GM18907 (cell line): ENCODE measurements at regions not wholly inside any gene's neighbourhood (a gene's known extent, or its start where the extent isn't known, plus 50 kb on each side); places are given as distances from the start of the nearest gene placed in this dataset.
"Not testable (repeated sequence)": the region's sequence is repeated elsewhere in the genome, so short reads cannot be mapped to it uniquely, and the experiment has no call there.

Experiments
- ATAC-seq: cut with Tn5 transposase; IDR thresholded peaks from one replicate; pipeline ENCODE4 v1.9.1; 2021; ENCODE audit warnings: mild to moderate bottlenecking, moderate library complexity; ENCODE audit not compliant: unreplicated experiment

DNA sequence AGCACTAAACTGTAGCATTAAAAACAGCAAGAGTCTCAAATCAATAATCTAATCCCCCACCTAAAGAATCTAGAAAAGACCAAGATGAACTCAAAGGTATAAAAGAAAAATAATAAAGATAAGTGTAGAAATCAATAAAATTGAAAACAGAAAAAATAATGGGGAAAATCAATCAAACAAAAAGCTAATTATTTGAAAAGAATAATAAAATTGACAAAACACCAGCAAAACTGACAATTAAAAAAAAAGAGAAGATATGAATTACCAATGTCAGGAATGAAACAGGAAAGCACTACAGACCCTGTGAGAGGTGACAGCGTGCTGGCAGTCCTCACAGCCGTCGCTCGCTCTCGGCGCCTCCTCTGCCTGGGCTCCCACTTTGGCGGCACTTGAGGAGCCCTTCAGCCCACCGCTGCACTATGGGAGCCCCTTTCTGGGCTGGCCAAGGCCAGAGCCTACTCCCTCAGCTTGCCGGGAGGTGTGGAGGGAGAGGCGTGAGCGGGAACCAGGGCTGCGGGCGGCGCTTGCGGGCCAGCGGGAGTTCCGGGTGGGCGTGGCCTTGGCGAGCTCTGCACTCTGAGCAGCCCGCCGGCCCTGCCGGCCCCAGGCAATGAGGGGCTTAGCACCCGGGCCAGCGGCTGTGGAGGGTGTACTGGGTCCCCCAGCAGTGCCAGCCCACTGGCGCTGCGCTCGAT, 105.3 kb upstream of the HEY2 start:
- not testable (repeated sequence) for ATAC-seq

DNA sequence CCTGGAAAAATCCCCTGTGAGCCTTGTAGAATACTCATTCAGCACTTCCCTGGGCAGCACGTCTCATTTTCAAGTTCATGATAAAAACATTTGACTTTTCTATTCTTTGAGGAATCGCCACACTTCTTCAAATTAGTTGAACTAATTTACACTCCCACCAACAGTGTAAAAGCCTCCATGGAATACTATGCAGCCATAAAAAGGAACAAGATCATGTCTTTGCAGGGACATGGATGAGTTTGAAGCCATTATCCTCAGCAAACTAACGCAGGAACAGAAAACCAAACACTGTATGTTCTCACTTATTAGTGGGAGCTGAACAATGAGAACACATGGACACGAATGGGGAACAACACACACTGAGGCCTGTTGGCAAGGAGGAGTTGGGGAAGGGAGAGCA, 102.0 kb upstream of the HEY2 start:
- no peak for ATAC-seq

DNA sequence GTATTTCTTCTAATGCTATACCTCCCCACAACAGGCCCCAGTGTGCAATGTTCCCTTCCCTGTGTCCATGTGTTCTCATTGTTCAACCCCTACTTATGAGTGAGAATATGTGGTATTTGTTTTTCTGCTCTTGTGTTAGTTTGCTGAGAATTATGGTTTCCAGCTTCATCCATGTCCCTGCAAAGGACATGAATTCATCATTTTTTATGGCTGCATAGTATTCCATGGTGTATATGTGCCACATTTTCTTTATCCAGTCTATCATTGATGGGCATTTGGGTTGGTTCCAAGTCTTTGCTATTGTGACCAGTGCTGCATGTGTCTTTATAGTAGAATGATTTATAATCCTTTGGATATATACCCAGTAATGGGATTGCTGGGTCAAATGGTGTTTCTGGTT, 95.7 kb upstream of the HEY2 start:
- ATAC-seq, result not testable (repeated sequence)

DNA sequence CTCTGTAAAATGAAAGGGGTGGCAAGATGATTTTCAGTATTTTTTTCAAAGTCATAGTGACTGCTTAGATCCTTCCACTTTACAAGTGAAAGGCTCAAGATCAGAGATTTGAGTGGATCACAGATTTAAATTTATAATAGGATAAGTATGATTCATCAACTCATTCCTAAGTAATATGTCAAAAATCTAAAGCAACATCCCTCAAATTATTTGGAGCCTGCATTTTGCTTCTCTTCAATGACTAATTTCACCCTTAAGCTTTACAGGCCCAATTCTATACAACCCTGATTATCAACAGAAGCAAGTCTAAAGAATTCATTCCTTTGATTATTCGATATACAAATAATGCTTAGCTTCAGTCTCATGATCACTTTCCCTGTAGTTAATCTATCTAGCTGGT, 93.9 kb upstream of the HEY2 start:
- ATAC-seq, result no peak

DNA sequence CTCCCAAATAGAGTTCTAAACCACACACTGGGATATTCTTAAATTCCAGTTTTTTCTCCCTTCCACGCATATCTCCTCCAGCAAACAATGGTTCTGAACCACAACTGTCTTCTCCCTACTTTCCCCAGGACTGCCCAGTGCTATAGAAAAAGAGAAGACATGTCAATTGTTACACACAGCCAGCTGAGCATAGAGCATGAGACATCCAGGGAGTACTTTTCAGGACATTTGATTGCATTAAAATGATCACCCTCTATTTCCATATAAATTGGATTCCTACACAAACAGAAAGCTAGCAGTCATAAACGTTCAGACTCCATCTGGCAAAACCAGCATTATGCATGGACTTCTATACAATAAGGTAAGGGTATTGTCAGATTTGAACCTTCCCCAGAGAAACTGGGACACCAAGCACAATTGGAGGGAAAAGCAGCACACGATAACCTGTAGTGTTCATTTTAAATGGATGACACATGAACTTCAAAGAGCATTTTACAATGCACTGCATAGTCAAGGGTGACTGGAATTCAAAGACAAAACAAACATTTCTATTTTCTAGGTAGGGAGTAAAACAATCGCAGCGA, 93.1 kb upstream of the HEY2 start:
- ATAC-seq, result no peak

DNA sequence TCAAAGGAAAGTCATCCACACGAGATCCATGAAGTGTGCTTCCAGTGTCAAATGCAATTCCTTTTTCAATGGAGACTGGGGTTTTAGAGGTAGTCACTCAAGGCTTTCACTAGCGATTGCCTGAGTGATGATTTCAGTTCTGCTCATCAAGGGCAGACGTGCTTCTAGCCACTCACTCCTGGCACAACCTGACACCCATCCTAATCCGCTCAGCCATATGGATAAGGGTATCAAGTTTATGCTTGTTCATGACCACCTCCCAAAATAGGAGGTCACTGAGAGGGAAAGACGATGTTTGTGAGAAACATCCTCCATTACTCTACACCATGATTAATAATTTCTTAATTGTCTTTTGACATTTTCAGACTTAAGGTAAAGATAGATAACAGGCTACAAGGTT, 91.3 kb upstream of the HEY2 start:
- ATAC-seq, result no peak

DNA sequence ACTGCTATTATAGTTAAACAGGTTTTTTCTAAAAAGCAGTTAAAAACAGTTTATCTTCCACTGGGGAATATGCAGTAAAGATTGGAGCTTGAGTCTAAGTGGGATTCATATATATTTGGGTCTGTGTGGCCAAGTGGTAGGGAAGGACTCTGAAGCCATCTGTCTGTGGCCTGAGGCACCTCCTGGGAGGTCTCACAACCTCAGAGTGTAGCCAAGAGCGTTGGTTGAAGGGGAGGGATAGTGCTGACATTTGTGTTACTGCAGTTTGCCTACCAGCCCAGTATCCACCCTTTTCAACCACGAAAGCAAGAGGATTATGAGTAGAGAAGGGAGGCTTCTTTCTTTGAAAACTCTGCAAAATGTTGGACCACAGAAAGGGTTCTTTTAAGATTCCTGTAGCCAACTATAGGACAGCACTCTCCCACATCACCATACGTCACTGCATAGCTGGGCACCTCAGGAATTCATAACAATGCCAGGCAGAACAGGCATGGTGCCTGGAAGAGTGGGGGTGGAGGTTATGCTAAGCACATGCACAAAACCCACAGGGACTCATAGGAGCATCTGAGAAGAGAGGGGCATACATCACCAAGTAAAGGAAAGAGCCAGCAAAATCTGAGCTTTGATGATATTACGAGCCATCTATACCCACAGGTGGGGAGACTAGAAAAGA, 90.5 kb upstream of the HEY2 start:
- ATAC-seq, result no peak

DNA sequence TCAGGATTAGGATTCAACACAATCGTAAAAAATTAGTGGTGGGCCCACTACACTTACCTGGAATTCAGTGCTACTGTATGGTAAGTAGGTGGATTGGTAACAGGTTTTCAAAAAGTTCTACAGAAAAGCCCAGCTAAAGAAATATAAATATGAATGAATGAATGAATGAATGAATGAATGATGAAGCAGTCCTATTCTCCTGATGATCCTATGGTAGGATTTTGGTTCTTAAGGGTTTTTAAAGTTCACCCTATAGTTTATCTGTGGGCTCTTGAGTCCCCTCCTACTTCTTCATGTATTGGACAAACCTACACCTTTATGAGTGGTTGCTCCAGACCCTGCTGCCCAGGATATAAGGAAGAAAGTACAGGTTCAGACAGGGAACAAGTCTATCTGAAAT, 89.5 kb upstream of the HEY2 start:
- no peak for ATAC-seq

DNA sequence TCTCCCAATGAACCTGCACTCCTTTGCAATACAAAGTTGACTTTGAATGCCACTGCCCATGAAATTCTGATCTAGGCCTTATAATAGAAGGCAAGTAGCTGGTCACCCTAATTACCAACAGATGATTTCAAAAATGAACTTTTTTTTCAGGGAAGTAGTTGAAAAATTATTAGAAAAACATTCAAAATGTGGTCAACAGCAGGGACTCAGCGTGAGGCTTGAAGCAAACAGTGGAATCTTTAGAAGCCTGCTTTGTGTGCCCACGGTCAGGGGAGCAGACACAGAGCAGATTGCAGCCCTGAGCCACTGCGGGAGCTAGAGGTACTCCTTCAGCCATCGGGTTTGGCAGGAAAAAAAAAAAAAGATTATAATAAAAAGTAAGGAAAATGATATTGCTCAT, 87.1 kb upstream of the HEY2 start:
- ATAC-seq, result no peak

DNA sequence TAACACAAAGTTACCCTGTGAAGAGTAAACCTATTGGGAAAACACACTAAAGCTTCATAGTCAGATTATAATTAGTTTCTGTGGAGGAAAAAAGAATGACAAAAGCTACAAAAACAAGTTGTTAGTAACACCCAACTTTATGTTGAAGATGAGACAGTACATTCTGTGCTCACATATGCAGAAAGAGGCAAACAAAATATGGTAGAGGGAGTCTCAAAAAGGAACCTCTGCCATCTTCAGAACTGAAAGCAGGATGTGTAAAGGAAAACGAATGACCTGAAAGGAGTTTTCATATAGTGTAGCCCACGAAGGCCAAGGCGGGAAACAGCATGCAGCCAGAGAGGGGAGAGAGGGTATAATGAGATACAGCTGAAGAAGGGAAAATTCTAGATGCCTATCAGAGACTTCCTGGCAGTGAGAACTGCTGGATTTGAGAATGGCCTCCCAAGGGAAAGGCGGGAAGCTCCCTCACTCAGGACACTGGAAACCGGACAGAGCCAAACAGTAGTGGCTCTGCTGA, 84.1 kb upstream of the HEY2 start:
- ATAC-seq, result no peak

DNA sequence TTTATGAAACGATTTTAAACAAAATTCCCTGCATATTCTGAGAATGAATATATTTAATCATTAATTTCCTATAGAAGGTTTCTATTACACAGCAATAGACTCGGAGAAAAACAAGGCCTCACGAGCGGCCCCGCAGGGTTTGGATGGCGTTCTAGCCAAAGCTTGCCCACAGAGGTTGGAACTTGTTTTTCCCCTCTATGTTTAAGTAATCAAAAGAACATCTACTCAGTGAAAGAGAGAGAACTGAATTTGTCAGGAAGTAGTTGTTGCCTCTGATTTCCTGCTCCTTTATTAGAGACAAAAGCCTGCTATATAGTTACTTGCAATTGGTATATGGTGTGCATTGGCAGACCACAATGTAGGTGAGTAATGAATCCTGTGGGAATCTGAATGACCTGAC, 82.1 kb upstream of the HEY2 start:
- ATAC-seq, result no peak

DNA sequence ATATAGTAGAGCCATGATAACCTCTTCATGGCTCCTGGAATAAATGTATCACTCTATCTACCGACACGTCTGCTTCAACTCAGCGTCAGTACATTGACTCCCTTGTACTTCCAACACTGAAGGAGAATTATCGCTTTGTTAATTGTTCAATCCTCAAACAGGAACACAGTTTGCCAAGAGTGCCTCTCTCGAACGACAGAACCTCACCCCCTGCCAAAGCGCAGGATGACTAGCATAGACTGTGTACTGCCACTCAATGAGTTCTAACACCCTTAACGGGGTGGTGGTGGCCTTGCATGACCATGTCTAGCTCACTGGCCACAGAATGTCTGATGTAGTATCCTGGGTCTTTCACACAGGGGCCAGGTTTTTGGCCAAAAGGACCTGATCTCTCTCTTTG, 81.4 kb upstream of the HEY2 start:
- no peak for ATAC-seq

DNA sequence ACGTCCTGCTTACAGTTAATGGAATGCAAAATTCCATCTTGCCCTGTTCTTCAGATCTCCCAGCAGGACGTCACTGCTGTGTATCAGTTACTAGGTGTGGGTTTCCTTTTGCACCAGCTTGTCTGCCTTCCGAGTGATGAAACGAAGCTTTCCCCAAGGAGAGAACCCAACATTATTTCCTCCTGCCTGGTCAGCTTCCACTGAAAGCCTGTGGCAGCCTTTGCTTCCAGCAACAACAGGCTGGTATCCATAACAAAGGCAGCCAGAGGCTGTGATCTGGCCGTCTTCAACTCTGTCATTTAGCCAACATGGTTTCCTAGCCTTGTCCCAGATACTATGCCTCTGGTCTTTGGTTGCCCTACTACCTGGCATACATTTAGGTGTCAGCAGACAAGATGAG, 78.9 kb upstream of the HEY2 start:
- no peak for ATAC-seq

DNA sequence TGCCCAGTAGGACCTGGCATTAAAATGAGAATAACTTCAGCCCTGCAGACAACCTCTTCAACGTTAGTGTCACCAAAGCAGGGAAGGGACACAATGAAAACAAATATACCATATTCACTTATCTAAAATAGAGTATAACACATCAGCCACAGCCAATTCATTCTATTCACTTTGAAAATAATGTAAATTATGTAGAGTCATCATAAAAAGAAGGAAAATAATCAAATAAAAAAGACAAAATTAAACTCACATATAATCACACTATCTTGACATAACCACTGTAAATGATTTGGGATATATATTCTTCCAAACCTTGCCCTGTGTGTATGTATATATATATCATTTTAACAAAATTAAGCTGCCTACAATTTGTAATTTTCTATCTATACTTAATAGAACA, 78.1 kb upstream of the HEY2 start:
- ATAC-seq, result no peak

DNA sequence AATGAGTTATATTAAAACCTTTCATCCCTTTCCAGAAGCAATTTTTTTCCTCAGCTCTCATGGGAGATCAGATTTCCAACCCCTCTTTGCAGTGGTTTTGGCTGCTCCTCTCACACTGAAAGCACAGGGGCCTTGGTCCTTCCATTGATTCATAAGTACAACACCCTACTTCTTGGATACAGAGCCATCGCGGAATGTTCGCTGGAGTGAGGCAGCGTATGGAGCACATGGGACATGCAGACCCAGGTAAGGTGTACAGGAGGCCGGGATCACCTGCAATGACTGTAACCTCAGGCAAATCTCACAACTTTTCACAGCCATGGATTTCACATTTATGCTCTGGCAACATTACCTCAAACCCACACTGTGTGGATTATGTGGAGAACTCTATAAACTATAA, 75.2 kb upstream of the HEY2 start:
- ATAC-seq, result no peak

DNA sequence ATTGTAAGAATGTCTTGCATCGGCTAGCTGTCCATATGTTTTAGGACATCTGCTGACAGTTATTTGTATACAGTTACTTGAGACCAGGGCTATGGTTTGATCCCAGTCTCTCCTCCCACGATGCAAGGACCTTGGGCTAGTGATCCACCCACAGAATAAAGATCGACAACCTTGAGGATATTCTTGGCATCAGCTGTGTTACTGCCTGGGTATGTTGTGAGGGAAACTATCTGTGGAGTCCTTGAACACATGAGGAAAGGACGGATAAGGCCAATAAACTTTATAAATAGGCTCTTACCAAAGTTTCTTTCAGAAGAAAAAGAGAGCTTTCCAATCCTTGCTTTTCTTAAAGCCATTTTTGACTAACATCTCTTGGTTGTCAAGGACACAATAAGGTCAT, 70.8 kb upstream of the HEY2 start:
- no peak for ATAC-seq

DNA sequence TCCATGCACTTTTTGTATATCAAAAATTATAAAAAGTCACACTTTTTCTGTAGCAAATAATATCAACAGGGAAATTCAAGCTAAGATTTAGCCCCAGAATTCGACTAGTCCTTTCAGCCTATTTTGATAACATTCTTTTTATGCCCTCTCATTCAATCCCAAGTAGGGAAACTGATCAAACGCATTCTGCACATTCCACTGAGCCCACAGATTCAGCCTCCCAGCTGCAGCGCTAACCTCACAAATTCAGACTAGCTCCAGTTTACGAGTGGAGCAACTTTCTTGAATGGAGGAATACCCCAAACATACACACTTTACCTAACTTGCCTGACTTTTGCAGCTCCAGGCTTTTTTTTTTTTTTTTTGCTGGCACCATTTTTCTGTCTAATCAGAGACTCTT, 70.3 kb upstream of the HEY2 start:
- ATAC-seq, result no peak

DNA sequence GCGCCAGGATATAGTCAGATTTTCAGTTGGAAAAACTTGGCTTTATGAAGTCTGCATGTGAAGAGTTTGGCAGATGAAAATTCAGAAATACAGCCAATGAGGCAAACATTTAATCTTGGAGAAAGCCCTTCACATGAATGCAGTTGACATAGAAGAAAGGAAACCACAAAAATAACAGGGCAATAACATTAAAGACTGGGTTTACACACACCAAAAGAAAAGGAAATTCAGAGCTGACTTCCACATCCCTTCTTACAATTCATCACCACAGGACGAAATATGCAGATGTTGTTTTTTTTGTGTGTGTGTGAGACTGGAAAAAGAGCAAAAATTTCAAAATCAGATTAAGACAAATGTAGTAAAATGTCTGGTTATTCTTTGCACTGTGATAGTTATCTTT, 69.8 kb upstream of the HEY2 start:
- no peak for ATAC-seq

DNA sequence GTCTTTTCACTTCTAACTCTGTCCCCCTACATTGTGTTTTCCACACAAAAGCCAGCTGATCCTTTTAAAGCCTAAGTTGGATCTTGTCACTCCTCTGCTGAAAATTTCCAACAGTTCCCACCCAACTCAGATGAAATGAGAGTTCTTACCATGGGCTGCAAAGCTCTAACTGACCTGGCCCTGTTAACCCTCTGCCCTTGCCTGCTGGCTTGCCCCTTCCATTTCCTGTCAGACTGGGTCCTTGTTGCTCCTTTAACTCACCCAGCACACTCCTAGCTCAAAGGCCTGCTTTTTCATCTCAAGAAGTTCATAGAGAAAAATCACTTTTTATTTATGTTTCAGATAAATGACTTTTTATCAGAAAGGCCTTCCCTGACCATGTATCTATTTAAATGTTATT, 66.5 kb upstream of the HEY2 start:
- ATAC-seq, result no peak

DNA sequence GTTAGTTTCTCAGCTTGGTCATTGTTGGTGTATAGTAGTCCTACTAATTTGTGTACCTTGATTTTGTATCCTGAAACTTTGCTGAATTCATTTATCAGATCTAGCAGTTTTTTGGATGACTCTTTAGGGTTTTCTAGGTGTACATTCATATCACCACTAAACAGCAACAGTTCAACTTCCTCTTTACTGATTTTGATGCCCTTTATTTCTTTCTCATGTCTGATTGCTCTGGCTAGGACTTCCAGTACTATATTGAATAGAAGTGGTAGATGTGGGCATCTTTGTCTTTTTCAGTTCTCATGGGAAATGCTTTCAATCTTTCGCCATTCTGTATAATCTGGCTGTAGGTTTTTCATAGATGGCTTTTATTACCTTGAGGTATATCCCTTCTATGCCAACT, 61.3 kb upstream of the HEY2 start:
- ATAC-seq, result no peak

DNA sequence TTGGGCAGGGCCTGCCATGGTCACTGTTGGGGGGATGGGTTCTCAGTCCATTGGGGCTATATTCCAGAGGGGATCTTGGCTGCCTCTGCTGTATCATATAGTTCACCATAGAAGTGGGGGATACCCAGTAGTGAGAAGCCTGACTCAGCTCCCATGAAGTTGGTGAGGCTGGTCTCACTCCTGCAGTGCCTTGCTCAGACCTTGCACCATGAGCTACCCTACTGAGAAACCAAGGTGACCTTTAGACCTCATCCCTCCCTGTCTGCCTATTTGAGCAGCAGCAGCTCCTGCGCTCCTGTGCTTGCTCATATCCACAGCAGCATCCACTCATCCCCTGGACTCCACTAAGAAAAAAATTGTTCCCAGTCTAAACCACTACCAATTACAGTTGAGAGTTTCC, 56.0 kb upstream of the HEY2 start:
- no peak for ATAC-seq

DNA sequence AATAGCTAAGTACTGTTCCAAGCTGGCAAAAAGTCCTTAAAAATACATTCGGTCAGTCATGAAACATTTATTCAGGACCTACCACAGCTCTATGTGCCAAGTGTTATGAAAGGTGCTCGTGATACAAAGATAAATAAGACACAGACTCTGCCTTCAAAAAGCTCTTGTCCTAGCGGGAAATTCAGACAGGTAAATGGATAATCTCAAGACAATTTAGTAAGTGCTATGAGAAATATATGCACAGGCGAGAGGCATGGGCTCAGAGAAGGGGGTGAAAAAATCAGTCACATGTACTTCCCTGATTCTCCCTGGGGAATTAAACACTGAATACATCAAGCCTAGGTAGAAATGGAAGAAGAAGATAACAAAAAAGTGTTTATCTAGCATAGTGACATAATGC, 49.8 kb upstream of the HEY2 start:
- no peak for ATAC-seq
